ENCODE measurements at regions not wholly inside any gene's neighbourhood (a gene's known extent, or its start where the extent isn't known, plus 50 kb on each side); places are given as distances from the start of the nearest gene placed in this dataset.

DNA sequence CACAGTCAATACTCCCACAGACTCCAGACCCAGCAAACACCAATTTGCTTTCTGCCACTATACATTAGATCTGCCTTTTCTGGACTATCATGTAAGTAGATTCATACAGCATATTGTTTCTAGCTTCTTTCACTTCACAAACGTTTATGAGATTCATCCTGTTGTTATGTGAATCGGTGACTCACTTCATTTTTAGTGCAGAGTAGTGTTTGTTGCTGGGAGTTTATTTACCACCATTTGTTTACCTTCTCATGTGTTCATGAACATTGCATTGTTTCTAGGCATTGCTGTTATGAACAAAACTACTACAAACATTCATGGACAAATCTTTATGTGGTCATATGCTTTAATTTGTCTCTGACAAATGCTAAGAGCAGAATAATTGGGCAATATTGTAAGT, 807.8 kb upstream of the TMEM132C start (continued):
- TF ChIP-seq, protein P1, sequence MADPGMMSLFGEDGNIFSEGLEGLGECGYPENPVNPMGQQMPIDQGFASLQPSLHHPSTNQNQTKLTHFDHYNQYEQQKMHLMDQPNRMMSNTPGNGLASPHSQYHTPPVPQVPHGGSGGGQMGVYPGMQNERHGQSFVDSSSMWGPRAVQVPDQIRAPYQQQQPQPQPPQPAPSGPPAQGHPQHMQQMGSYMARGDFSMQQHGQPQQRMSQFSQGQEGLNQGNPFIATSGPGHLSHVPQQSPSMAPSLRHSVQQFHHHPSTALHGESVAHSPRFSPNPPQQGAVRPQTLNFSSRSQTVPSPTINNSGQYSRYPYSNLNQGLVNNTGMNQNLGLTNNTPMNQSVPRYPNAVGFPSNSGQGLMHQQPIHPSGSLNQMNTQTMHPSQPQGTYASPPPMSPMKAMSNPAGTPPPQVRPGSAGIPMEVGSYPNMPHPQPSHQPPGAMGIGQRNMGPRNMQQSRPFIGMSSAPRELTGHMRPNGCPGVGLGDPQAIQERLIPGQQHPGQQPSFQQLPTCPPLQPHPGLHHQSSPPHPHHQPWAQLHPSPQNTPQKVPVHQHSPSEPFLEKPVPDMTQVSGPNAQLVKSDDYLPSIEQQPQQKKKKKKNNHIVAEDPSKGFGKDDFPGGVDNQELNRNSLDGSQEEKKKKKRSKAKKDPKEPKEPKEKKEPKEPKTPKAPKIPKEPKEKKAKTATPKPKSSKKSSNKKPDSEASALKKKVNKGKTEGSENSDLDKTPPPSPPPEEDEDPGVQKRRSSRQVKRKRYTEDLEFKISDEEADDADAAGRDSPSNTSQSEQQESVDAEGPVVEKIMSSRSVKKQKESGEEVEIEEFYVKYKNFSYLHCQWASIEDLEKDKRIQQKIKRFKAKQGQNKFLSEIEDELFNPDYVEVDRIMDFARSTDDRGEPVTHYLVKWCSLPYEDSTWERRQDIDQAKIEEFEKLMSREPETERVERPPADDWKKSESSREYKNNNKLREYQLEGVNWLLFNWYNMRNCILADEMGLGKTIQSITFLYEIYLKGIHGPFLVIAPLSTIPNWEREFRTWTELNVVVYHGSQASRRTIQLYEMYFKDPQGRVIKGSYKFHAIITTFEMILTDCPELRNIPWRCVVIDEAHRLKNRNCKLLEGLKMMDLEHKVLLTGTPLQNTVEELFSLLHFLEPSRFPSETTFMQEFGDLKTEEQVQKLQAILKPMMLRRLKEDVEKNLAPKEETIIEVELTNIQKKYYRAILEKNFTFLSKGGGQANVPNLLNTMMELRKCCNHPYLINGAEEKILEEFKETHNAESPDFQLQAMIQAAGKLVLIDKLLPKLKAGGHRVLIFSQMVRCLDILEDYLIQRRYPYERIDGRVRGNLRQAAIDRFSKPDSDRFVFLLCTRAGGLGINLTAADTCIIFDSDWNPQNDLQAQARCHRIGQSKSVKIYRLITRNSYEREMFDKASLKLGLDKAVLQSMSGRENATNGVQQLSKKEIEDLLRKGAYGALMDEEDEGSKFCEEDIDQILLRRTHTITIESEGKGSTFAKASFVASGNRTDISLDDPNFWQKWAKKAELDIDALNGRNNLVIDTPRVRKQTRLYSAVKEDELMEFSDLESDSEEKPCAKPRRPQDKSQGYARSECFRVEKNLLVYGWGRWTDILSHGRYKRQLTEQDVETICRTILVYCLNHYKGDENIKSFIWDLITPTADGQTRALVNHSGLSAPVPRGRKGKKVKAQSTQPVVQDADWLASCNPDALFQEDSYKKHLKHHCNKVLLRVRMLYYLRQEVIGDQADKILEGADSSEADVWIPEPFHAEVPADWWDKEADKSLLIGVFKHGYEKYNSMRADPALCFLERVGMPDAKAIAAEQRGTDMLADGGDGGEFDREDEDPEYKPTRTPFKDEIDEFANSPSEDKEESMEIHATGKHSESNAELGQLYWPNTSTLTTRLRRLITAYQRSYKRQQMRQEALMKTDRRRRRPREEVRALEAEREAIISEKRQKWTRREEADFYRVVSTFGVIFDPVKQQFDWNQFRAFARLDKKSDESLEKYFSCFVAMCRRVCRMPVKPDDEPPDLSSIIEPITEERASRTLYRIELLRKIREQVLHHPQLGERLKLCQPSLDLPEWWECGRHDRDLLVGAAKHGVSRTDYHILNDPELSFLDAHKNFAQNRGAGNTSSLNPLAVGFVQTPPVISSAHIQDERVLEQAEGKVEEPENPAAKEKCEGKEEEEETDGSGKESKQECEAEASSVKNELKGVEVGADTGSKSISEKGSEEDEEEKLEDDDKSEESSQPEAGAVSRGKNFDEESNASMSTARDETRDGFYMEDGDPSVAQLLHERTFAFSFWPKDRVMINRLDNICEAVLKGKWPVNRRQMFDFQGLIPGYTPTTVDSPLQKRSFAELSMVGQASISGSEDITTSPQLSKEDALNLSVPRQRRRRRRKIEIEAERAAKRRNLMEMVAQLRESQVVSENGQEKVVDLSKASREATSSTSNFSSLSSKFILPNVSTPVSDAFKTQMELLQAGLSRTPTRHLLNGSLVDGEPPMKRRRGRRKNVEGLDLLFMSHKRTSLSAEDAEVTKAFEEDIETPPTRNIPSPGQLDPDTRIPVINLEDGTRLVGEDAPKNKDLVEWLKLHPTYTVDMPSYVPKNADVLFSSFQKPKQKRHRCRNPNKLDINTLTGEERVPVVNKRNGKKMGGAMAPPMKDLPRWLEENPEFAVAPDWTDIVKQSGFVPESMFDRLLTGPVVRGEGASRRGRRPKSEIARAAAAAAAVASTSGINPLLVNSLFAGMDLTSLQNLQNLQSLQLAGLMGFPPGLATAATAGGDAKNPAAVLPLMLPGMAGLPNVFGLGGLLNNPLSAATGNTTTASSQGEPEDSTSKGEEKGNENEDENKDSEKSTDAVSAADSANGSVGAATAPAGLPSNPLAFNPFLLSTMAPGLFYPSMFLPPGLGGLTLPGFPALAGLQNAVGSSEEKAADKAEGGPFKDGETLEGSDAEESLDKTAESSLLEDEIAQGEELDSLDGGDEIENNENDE (IDR thresholded peaks at IDR 0.05; ENCODE audit: insufficient replicate concordance, low read length), result no peak
- no peak for TF ChIP-seq PHF8 (conservative IDR thresholded peaks at IDR 0.05; ENCODE audit: low read depth, low read length)
- TF ChIP-seq SIX5 (IDR thresholded peaks at IDR 0.05; ENCODE audit: low read depth, low read length), result no peak
- no peak for TF ChIP-seq SIRT6 (IDR thresholded peaks at IDR 0.05; ENCODE audit: low read length)
- no peak for TF ChIP-seq ASH2L (IDR thresholded peaks at IDR 0.05; ENCODE audit: low read length)
- no peak for TF ChIP-seq RXRA (IDR thresholded peaks at IDR 0.05; ENCODE audit: insufficient read depth, low read depth, low read length)
- no peak for TF ChIP-seq TAF1 (IDR thresholded peaks at IDR 0.05; ENCODE audit: low read depth, low read length)
- TF ChIP-seq JUN (IDR thresholded peaks at IDR 0.05; ENCODE audit: low read depth, low read length), result no peak
- no peak for TF ChIP-seq EZH2 (IDR thresholded peaks at IDR 0.05; ENCODE audit: low read depth, low read length, severe bottlenecking)
- no peak for TF ChIP-seq BCL11A (IDR thresholded peaks at IDR 0.05; ENCODE audit: low read depth in 2 of 2, low read length in 2 of 2)
- no peak for TF ChIP-seq EP300 (IDR thresholded peaks at IDR 0.05; ENCODE audit: borderline replicate concordance in 1 of 2, low read depth in 2 of 2, low read length in 2 of 2)
- no peak for TF ChIP-seq POLR2AphosphoS5 (IDR thresholded peaks at IDR 0.05; ENCODE audit: low read depth, low read length)
- no peak for TF ChIP-seq SP2 (IDR thresholded peaks at IDR 0.05; ENCODE audit: low read length)
